A549 (cell line): ENCODE measurements at regions not wholly inside any gene's neighbourhood (a gene's known extent, or its start where the extent isn't known, plus 50 kb on each side); places are given as distances from the start of the nearest gene placed in this dataset.
"Not testable (repeated sequence)": the region's sequence is repeated elsewhere in the genome, so short reads cannot be mapped to it uniquely, and the experiment has no call there.

ENCODE experiments used
- BCL3 ChIP-seq: fragments of >200 bp; sonication (Bioruptor Twin); formaldehyde crosslinking; IDR thresholded peaks from 3 replicates; pipeline ENCODE4 v1.6.1; 2016
- CTCF ChIP-seq: fragments of >200 bp; sonication (Bioruptor Twin); formaldehyde crosslinking; IDR thresholded peaks from 3 replicates; pipeline ENCODE4 v1.5.1; 2016
- ELK1 ChIP-seq: fragments of 150-350 bp; IDR thresholded peaks from 2 replicates; pipeline ENCODE4 v1.6.1; 2014; ENCODE audit warnings: low read depth, mild to moderate bottlenecking, low read length
- EP300 ChIP-seq, 2 experiments: fragments of >200 bp; sonication (Bioruptor Twin); formaldehyde crosslinking; IDR thresholded peaks; 2 replicates in 1 of 2; 3 replicates in 1 of 2; pipeline ENCODE4 v1.6.1; 2016 to 2017
- MAZ ChIP-seq: fragments of 150-350 bp; IDR thresholded peaks from 2 replicates; pipeline ENCODE4 v1.6.1; 2014; ENCODE audit warnings: antibody characterized with exemption, low read depth, low read length, borderline replicate concordance
- PHF8 ChIP-seq: fragments of 200-600 bp; sonication (generic); IDR thresholded peaks from 2 replicates; pipeline ENCODE4 v1.6.1; 2016; ENCODE audit warnings: low read depth, mild to moderate bottlenecking, antibody characterized with exemption, moderate library complexity, borderline replicate concordance
- POLR2A ChIP-seq: IDR thresholded peaks from 2 replicates; pipeline ENCODE4 v1.6.1; 2012; ENCODE audit warnings: mild to moderate bottlenecking, low read length
- POLR2AphosphoS2 ChIP-seq: conservative IDR thresholded peaks from 2 replicates; pipeline ENCODE4 v1.6.1; 2012; ENCODE audit warnings: low read length, improper control_type of control experiment, inconsistent platforms
- RNF2 ChIP-seq: fragments of 200-600 bp; sonication (generic); IDR thresholded peaks from 2 replicates; pipeline ENCODE4 v1.6.1; 2016; ENCODE audit warnings: low read depth, mild to moderate bottlenecking, antibody characterized with exemption, moderate library complexity, borderline replicate concordance
- SMC3 ChIP-seq: fragments of >200 bp; sonication (Bioruptor Twin); formaldehyde crosslinking; IDR thresholded peaks from 3 replicates; pipeline ENCODE4 v1.6.1; 2018; ENCODE audit warnings: inconsistent platforms

- not testable (repeated sequence) for TF ChIP-seq BCL3; MAZ; POLR2A; ELK1; CTCF; RNF2; PHF8; EP300 (IDR thresholded peaks at IDR 0.05); POLR2AphosphoS2; SMC3
Observed at GRCh38 chr21:20221981-20222380, 776.2 kb upstream of the NCAM2 start.
